Fibroblast of skin of left biceps (primary cell): ENCODE measurements at regions not wholly inside any gene's neighbourhood (a gene's known extent, or its start where the extent isn't known, plus 50 kb on each side); places are given as distances from the start of the nearest gene placed in this dataset.
A peak's percentile ranks its signal among the peaks of the same experiment; 100 is the strongest.
"Not testable (repeated sequence)": the region's sequence is repeated elsewhere in the genome, so short reads cannot be mapped to it uniquely, and the experiment has no call there.

ENCODE experiments used
- DNase-seq, 2 experiments: peaks; one replicate each; pipeline ENCODE4 v3.0.0-alpha.2; 2013; ENCODE audit warnings: low read depth in 2 of 2

GRCh38 chr1:101185421-101185820, 51.4 kb upstream of the S1PR1 start:
- DNase-seq: no peak

DNA sequence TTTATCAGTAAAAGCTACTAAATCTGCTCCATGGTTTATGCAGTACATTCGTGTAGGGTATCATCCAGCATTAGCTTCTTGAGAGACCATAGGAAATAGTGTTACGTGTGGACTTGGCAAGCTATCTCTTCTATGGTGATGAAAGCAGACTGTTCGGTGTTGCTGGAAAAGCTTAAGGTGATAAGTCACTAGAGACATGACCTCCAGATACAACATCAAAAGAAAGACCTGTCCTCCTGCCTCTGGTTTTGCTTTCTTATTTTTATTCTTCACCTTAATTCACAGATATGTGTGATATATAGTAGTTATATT, 53.5 kb upstream of the S1PR1 start:
- no peak for DNase-seq

DNA sequence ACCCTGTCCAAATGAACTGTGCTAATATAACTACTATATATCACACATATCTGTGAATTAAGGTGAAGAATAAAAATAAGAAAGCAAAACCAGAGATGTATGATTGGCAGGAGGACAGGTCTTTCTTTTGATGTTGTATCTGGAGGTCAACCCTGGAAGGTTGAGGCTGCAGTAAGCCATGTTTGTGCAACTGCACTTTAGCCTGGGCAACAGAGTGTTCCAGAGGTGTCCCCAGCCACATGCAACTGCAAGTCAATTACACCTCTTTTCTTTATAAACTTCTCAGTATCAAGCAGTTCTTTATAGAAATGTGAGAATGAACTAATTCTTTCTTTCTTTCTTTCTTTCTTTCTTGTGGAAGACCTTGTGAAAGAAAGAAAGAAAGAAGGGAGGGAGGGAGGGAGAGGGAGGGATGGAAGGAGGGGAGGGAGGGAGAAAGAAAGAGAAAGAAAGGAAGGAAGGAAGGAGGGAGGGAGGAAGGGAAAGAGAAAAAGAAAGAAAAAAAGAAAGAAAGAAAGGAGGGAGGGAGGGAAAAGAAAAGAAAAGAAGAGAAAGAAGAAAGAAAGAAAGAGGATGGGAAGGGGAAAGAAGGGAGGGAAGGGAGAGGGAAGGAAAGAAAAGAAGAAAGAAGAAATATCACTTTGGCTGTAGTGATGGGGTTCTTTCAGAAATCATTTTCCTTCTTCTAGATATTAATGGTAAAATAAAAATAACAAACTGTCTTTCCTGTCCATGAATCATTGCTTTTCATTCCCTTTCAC, 54.0 kb upstream of the S1PR1 start:
- DNase-seq: no peak

GRCh38 chr1:101181930-101182329, 54.9 kb upstream of the S1PR1 start:
- no peak for DNase-seq

DNA sequence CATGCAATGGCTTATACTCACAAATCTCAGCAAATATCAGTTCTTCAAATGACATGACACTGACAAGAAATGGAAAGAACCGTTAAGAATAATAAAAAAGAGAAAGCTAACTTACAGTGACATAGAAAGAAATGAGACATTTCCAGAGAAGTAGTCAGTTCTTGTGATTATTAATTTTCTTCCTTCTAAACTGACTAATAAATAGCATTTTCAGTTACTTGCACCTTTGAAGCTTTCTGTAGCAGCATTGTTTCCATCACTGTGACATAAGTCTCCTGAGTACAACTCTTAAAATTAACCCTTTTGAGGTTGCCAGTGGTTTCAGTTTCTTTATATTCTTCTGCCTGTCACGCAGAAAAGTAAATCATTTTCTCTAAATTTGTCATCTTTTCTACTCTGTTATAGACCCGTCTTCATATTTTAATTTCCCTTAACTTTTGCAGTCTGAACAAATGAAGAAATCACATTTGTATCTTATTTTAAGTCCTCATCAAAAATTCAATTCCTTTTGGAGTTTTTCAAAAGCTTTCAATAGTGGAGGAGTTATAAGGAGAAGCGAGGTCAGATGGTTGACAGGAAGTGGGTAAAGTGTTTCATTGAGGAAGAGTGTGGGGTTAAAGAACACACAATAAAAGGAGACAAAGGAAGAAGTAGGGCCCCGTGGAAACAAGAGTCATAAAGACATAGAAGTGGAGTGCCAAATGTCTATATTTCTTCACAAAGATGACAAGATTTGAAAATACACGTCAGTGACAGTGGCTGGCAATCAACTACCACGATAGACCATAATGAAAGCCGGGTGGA, 57.9 kb upstream of the S1PR1 start:
- no peak for DNase-seq

- DNase-seq: no peak
These were observed 58.5 kb upstream of the S1PR1 start for GRCh38 chr1:101178341-101178687.

DNA sequence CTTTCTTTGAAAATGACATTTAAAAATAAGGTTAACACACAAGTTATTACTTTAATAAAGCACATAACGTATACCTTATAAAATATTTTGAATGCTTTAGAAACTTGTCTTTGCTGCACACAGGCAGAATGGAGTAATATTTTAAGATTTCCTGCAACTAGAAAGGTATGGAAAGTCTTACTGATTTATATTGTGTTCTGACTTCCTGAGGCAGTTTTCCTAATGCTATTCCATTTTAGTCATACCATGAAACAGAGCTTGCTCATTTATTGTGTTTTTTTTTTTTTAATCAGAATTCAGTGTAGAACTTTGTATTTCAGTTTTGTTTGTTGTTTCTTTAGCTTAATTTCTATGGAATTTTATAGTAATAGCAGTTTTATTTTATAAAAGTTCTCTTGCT, 60.9 kb upstream of the S1PR1 start:
- no peak for DNase-seq

GRCh38 chr1:101175466-101175865, 61.4 kb upstream of the S1PR1 start:
- DNase-seq: no peak

DNA sequence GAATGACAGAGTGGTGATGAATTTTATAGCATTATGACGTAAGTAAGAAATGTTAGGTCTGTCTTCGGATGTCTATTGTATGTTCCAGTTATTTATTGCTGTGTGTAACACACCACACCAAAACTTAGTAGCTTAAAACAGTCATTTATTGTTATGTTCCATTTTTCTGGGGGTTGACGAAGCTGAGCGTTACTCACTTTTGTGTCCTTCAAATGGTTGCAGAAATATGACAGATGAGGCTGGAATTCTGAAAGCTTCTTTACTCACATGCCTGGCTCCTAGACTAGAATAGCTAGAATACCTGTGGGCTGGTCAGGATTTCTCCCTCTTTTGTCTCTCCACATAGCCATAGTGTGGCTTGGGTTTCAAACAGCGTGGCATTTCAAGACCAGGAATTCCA, 62.1 kb upstream of the S1PR1 start:
- DNase-seq: peak; percentile 89 to 90

GRCh38 chr1:101174298-101174697, 62.5 kb upstream of the S1PR1 start:
- DNase-seq: not testable (repeated sequence)

GRCh38 chr1:101170506-101171050, 66.2 kb upstream of the S1PR1 start:
- no peak for DNase-seq

DNA sequence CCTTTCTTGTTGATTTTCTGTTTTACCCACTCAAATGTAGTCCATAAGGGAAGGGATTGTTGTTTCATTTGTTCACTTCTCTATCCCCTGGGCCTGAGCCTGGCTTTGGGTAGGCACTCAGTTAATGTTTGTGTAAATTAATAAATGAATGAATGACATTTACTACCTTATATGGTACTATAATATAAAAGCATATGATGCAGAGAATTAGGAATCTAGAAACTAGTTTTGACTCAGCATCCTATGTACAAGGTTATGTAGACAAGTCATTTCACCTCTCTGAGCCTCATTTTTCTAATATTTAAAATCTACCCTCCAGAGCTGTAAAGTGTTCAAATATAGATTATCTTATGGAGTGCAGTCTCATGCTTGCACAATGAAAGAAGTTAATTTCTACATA, 68.9 kb upstream of the S1PR1 start:
- DNase-seq: no peak

- no peak for DNase-seq
These were observed 70.2 kb upstream of the S1PR1 start for GRCh38 chr1:101166583-101167120.

GRCh38 chr1:101165954-101166353, 70.9 kb upstream of the S1PR1 start:
- DNase-seq: no peak

DNA sequence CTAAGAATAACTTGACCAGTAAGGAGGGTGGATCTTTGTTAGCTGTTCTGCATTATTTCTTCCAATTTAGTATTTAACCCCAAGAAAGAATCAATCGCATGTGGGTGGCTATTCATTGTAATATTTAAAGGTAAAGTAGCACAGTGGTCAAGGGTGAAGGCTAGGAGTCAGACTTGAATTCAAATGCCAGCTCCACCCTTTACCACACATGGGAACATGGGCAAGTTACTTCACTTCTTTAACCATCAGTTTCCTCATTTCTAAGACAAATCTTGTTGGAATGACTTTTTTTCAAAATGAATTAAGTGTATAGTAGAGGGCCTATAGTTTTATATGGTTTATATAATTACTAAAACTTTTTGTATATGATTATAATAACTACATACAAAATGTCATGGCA, 71.3 kb upstream of the S1PR1 start:
- DNase-seq: no peak

GRCh38 chr1:101164776-101165175, 72.0 kb upstream of the S1PR1 start:
- no peak for DNase-seq

DNA sequence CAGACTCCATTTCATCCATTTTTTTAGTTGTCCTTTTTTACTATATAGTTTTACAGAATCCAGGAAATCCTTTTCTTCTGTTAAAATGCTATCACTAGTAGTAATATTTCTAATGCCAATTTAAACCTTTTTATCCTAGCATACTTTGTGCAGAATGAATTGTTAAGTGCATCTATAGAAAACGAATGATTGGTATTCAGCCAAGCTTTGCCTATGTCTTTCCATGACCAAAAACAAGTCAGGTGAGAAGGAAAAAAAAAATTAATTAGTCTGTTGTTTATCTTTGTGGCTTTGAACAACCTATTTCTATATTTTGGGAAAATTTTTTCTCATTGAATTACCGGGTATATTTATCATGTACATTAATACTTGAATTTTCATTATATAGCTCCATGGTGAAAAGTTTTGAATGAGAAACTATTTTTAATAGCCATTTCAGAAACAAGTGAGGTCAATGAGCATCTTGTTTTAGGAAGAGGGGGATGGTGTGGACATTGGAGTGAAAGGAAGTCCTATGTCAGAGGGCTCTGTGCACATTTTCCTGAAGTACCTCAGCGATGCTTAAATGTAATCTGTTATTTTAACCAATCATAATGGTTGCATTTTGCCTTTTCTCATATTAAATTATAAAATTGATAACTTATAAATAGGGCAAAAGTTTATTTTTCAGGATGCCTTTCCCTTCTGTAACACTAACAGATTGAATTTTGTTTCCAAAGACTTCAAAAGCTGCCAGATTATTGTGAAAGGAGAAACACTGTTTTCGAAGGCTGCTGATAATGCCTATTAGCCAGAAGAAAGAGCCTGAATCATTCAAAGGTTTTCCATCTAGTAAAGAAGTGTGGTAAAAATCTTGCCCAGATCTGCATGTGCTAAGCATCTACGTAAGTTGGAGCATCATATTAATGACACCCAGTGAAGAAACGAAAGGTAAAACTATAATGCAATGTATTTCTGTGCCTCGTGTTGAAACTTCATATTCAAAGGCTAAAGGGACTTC, 73.8 kb upstream of the S1PR1 start:
- no peak for DNase-seq

DNA sequence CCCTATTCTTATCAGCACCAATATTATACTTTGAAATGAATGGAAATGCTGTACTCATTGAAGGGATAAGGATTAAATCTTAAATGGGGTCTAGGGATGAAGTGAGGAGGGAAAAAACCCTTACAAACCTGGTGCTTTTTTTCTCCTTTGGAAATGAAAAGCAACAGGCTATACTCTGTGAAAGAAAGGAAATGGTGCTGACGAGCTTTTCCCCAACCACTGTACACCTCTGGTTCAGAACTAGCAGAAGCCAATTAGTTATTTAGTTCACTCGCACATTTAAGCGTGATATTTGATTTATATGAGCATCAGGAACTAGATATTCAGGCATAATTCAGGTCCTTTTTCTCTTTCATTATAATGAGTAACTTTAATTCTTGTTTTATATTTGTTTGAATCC, 74.5 kb upstream of the S1PR1 start:
- no peak for DNase-seq

DNA sequence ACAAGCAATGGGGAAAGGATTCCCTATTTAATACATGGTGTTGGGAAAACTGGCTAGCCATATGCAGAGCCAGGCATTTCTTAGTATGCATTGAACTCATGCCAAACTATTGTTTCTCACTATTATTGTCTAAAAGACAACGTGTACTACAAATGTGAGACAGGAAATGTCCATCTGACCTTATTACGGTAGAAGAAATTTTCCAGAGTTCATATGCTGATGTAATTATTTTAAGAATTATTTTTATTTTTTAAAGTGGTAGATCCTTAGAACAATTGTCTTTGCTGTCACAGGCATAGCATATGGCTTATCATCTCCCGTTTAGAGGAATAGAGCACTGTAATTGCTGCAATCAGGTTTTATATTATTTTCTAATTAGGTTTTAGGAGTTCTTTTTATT, 75.2 kb upstream of the S1PR1 start:
- no peak for DNase-seq

GRCh38 chr1:101158424-101158823, 78.4 kb upstream of the S1PR1 start:
- no peak for DNase-seq

- DNase-seq: no peak
These were observed 82.3 kb upstream of the S1PR1 start for GRCh38 chr1:101154547-101154946.

- no peak for DNase-seq
These were observed 83.1 kb upstream of the S1PR1 start for GRCh38 chr1:101153692-101154091.
